Calu3 (cell line): ENCODE measurements at regions not wholly inside any gene's neighbourhood (a gene's known extent, or its start where the extent isn't known, plus 50 kb on each side); places are given as distances from the start of the nearest gene placed in this dataset.

Experiments used
- BruUV-seq: library from RNA; stranded (reverse); fragments of 400-500 nt; replicated peaks from 2 replicates; lab custom pipeline; 2021; lab: Mats Ljungman, UMichigan
- CTCF ChIA-PET: fragments of 300-600 bp; sonication (Branson Sonifier 250); formaldehyde crosslinking; loops from one replicate; lab custom pipeline; 2022; ENCODE audit warnings: antibody characterized with exemption; lab: Charles Lee
- DNase-seq: peaks from one replicate; pipeline ENCODE4 v3.0.0; 2022
- H3K27ac Mint-ChIP-seq: one replicate; pipeline ENCODE4 v1.8.0; 2022; ENCODE audit warnings: mixed read lengths; ENCODE audit not compliant: unreplicated experiment
- H3K27me3 Mint-ChIP-seq: one replicate; pipeline ENCODE4 v1.8.0; 2022; ENCODE audit warnings: mixed read lengths; ENCODE audit not compliant: unreplicated experiment
- H3K36me3 Mint-ChIP-seq: one replicate; pipeline ENCODE4 v1.8.0; 2022; ENCODE audit warnings: mild to moderate bottlenecking, moderate library complexity, mixed read lengths; ENCODE audit not compliant: insufficient read depth, unreplicated experiment
- H3K4me1 Mint-ChIP-seq: one replicate; pipeline ENCODE4 v1.8.0; 2022; ENCODE audit warnings: mild to moderate bottlenecking, low read depth, mixed read lengths; ENCODE audit not compliant: unreplicated experiment
- H3K4me3 Mint-ChIP-seq: one replicate; pipeline ENCODE4 v1.8.0; 2022; ENCODE audit warnings: mild to moderate bottlenecking, low read depth, moderate library complexity, mixed read lengths; ENCODE audit not compliant: unreplicated experiment
- H3K9me3 Mint-ChIP-seq: one replicate; pipeline ENCODE4 v1.8.0; 2022; ENCODE audit warnings: low read depth, mixed read lengths; ENCODE audit not compliant: unreplicated experiment
- intact Hi-C: fragments of 100-400 bp; cut with micrococcal nuclease; formaldehyde crosslinking; loops from one replicate; pipeline ENCODE4 v1.10.0; 2022; ENCODE audit not compliant: unreplicated experiment
- TF ChIP-seq, protein P1 (sequence below): fragments of 200-600 bp; IDR thresholded peaks from one replicate; pipeline ENCODE4 v1.8.0; 2022; ENCODE audit warnings: antibody characterized with exemption; ENCODE audit not compliant: unreplicated experiment

DNA sequence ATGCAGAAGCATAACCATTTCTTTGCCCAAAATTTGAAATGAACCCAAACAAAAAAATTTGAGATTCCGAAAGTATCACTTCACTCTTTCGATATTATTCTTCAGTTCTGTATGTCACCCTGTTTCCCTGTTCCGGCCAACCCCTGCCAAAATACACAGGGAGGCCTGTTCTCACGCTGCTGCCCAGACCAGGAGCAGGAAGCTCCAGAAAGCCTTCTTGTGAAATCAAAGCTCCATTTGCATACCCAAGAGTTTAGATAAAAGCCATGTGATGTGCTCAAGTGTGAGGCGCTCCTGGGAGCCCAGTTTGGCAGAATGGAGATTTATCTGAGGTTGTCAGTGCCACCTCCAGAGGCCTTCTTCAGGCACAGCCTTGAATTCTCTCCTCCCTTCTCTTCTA lies 236.2 kb downstream of the FGFR2 start:
- H3K27me3 Mint-ChIP-seq: no peaks in the 10 kb centered on the region
- intact Hi-C loops: no loop called here
- H3K4me3 Mint-ChIP-seq: no peak overlapping the region
- TF ChIP-seq, protein P1, sequence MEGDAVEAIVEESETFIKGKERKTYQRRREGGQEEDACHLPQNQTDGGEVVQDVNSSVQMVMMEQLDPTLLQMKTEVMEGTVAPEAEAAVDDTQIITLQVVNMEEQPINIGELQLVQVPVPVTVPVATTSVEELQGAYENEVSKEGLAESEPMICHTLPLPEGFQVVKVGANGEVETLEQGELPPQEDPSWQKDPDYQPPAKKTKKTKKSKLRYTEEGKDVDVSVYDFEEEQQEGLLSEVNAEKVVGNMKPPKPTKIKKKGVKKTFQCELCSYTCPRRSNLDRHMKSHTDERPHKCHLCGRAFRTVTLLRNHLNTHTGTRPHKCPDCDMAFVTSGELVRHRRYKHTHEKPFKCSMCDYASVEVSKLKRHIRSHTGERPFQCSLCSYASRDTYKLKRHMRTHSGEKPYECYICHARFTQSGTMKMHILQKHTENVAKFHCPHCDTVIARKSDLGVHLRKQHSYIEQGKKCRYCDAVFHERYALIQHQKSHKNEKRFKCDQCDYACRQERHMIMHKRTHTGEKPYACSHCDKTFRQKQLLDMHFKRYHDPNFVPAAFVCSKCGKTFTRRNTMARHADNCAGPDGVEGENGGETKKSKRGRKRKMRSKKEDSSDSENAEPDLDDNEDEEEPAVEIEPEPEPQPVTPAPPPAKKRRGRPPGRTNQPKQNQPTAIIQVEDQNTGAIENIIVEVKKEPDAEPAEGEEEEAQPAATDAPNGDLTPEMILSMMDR: no peak
- no peaks in the 10 kb centered on the region for H3K4me1 Mint-ChIP-seq
- CTCF ChIA-PET: no interaction called here
- H3K27ac Mint-ChIP-seq: no peak overlapping the region
- H3K36me3 Mint-ChIP-seq: no peaks in the 10 kb centered on the region
- no TSS peak for BruUV-seq
- no peak for DNase-seq
- no peaks in the 10 kb centered on the region for H3K9me3 Mint-ChIP-seq

DNA sequence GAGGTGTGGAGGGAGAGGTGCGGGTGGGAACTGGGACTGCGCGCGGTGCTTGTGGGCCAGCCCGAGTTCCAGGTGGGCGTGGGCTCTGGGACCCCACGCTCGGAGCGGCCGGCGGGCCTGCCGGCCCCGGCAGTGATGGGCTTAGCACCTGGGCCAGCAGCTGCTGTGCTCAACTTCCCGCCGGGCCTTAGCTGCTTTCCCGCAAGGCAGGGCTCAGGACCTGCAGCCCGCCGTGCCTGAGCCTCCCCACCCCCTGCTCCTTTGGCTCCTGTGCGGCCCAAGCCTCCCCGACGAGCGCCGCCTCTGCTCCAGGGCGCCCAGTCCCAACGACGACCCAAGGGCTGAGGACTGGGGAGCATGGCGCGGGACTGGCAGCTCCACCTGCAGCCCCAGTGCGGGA lies 232.7 kb downstream of the FGFR2 start:
- TF ChIP-seq, protein P1: no peak
- CTCF ChIA-PET: no interaction called here
- no peak overlapping the region for H3K27ac Mint-ChIP-seq

DNA sequence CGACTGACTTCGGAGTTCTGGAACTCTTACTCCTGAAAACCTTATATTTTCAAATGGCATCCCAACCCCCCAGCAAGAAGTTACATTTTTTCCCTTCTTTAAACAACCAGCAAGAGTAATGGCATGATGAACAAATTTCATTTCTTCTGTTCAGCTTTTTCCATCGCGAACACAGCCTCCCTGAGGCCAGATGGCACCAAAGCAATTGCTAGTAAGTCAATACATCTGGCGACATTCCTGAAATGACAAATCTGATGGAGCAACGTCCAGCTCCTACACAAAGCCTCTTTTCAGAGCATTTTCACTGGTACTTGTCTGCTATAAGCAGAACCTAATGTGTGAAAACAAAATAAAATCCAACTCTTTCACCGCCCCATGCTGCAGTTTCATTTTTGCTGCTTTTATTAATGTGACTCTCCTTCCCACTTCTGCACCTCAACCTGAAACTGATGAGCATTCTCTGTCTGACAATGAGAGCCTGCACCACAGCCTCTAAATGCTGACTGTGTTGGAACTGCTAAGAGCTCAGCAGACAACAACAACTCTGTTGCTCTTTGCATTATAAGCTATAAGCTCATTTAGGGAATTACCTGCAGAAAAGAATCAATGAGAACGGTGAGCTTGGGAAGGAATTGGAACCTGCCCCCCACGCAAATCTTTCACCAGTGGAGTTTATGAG lies 229.8 kb downstream of the FGFR2 start:
- CTCF ChIA-PET: no interaction called here
- BruUV-seq: no TSS peak
- Mint-ChIP-seq H3K27me3 (no peaks in the 10 kb centered on the region), H3K4me1 (no peaks in the 10 kb centered on the region), H3K9me3 (no peaks in the 10 kb centered on the region), H3K4me3 (no peak overlapping the region), H3K27ac (no peak overlapping the region), H3K36me3 (no peaks in the 10 kb centered on the region)
- DNase-seq: no peak
- TF ChIP-seq, protein P1: no peak
- intact Hi-C loops: no loop called here

More for the DNA sequence above, 232.7 kb downstream of the FGFR2 start:
- Mint-ChIP-seq H3K9me3 (no peaks in the 10 kb centered on the region), H3K27me3 (no peaks in the 10 kb centered on the region), H3K36me3 (no peaks in the 10 kb centered on the region), H3K4me3 (no peak overlapping the region), H3K4me1 (no peaks in the 10 kb centered on the region)
- intact Hi-C loops: no loop called here
- no TSS peak for BruUV-seq
- DNase-seq: no peak

DNA sequence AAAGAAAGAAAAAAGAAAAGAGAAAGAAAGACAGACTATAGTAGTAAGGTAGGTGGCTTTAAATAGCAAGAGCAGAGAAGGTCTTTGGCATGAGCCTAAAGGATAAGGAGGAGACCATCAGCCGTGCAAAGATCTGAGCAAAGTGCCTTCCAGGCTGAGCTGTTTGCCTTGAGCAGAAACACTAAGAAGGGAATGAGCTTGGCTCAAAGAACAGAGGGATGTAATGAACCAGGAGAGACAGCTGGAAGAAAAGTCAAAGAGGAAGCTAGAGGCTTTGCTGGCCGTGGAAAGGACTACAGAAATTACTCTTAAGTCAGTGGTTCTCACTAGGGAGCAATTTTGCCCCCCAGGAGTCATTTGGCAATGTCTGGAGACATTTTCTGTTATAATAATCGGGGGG lies 228.6 kb downstream of the FGFR2 start:
- BruUV-seq: no TSS peak
- TF ChIP-seq, protein P1: no peak
- H3K4me1 Mint-ChIP-seq: no peaks in the 10 kb centered on the region
- no peaks in the 10 kb centered on the region for H3K9me3 Mint-ChIP-seq
- H3K27me3 Mint-ChIP-seq: no peaks in the 10 kb centered on the region
- DNase-seq: no peak
- intact Hi-C loops: no loop called here
- no peaks in the 10 kb centered on the region for H3K36me3 Mint-ChIP-seq
- H3K4me3 Mint-ChIP-seq: no peak overlapping the region
- CTCF ChIA-PET: no interaction called here
- H3K27ac Mint-ChIP-seq: no peak overlapping the region
